SK-MEL-5 (cell line): ENCODE measurements at regions not wholly inside any gene's neighbourhood (a gene's known extent, or its start where the extent isn't known, plus 50 kb on each side); places are given as distances from the start of the nearest gene placed in this dataset.

Experiments
- DNase-seq: peaks from one replicate; pipeline ENCODE4 v3.0.0-alpha.2; 2016; ENCODE audit warnings: low read depth, low spot score
- in situ Hi-C: cut with HindIII; loops from 2 replicates; pipeline ENCODE4 v1.10.0; 2016; ENCODE audit warnings: low sequenced_read_pairs, high pct_unique_total_duplicates, low pct_unique_long_range_greater_than_20kb

DNA sequence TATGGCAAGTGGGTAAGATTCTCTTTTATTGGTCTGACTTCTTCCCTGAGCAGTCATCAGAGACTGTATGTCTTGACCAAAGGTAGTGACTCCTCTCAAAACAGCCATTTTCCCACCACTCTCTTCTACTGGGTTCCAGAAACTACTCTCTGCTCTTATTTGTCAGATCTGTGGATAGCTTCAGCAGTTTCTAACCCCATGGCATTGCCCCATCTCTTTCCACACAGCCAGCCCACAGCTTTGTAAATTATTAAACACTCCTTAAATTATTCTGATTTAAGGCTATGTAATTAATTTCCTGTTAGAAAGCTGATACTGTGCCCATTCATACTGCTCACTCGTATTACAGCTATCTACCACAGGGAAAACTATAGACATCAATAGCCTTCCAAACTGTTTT is 138.4 kb upstream of the CNR1 start:
- DNase-seq: no peak
- in situ Hi-C loops: no loop called here

DNA sequence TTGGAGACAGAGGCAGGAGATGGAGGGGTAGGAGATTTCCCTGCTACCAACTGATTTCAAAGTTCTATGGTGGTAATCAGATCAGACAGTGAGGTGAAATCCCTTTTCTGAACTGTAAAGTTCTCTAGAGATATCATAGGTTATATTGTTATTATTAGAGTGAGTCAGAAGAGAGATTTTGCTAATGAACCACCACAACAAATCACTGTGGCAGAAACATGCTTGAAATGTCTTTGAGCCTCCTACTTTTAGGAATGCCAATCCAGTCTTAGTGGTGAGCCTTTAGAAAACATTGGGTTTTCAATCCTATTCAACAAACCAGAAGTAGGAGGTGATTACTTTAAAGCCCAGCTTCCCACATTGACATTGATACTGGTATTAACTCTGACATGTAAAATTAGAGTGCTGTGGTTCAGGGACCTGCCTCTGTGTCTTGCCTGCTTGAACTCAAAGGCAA is 136.7 kb upstream of the CNR1 start:
- in situ Hi-C loops: no loop called here
- DNase-seq: no peak

DNA sequence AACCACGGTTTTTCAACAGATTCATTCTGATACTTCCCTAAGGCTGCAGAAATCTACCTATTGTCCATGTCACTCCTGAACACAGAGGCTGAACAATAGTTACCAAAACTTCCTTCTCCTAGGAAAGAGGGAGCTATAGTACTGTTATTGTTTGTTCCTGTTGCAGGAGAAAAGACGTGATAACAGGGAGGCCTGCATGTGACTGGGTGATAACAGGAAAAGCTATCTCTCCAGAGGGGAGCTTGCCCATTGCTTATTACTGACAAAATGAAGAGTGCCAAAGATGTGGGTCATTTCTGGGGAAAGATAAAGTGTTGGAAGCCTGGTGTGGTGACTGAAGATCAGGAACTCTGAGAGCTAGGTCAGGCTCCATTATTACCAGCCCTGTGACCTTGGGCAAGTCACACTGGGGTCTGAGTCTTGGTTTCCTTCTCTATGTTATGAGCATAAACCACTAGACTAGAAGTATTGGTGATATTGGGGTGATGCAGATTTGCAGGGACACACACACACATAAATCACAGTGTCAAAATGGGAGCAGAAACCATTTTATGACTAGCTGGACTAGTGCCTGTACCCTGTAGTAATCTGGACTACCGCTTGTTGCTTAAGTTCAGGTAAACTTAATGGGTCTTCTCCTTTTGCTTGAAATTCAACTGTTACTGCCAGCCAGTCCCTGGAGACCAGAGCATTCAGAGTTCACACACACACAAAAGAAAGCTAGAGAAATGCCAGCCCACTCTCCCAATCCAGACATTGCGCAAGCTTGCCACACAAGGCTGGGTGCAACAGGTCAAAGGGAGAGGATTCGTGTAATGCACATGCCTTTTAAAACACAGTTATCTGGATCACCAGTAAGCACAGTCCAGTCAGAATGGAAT is 136.0 kb upstream of the CNR1 start:
- DNase-seq: no peak
- in situ Hi-C loops: no loop called here

DNA sequence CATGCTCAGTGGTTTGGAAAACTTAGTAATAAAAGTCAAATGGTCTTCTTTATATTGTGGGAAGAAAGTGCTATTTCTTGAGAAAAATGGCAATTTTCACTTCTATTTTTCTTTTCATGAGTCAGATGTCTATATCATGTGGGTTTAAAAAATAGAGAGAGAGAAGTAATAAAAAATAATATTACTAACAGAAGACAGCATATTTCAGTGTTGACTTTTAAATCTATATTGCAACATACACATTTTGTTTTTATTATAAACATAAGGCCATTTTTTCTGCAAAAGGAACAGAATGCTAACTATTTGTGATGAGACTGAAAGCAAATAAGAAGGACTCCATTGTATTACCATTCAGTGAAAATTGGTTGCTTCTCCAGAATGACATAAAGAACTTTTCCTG is 135.1 kb upstream of the CNR1 start:
- in situ Hi-C loops: no loop called here
- no peak for DNase-seq

DNA sequence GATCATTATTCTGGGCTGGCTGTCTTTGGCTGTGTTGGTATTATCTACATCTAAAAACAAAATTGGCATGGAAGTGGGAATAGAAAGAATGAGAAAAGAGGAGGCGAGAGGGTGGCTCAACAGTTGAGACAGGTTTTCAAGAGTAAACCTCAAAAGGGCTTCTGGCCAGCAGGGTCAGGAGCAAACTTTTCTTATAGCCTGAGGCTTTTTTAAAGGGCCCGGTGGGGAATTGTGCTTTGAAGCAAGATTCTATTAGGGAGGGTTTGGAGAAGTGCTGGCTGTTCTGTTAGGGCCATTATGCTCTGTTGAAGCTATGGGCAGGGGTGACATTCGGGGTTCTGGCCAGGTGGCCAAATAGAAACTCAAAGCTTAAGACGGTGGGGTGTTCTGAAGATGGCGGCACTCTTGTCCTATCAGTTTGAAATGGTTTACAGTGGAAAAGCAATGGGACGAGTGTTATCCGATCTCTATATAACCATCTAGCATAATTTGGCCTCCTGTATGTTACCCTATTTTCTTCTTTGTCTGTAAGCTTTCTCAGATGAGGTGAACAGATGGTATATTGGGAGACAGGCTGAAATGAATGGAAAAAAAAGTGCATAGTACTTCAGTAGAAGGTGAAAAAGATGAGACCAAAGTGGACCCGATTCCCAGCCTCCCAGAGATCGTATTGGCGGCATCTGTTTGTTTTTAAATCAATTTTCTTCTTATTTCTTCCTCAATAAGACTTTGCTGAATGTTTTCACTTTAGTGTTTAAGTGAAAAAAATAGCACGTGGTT is 132.1 kb upstream of the CNR1 start:
- no peak for DNase-seq
- in situ Hi-C loops: no loop called here

DNA sequence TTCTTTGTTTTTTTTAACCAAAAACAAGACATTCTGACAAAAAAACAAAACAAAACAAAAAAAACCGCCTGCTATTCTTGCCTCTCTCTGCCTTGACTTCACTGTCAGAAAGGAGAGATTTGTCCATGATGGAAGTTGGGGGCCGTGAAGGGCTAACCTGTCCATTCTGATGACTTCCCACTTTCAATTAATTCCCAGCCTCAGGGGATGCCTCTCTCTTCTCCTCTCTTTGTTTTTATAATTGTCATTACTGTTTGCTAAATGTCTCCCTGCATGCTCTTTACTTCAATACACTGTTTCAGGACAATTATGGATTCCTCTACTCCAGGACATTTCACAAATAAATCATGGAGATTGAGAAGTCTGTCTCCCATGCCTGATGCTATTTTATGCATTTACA is 130.5 kb upstream of the CNR1 start:
- in situ Hi-C loops: no loop called here
- DNase-seq: no peak

DNA sequence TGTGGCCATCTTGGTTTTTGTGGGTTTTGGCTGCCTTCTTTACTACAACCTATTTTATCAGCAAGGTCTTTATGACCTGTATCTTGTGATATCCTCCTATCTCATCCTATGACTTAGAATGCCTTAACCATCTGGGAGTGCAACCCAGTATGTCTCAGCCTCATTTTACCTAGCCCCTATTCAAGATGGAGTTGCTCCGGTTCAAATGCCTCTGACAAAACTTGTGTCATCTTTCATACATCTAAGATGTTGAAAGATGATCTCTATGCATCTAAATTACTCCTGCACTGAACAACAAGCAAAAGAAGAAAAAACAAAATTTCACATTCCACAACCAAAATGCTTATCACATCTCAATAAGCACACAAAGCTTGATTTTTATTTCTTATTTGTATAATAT is 129.5 kb upstream of the CNR1 start:
- DNase-seq: no peak
- in situ Hi-C loops: no loop called here

DNA sequence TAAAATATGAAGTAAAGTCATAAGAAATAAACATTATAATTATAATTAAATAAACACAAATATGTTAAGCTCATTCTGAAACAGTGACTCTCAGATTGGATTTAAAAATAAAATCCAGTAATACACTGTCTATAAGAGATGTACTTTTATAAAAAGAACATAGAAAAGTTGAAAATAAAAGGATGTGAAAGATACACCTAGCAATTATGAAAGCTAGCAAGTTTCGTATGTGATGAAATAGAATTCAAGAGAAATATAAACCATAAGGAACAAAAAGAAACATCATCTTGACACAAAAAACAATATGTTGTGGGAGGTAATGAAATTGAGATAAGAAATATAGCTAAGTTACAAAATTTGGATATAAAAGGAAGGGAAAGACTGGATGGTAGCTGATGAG is 128.6 kb upstream of the CNR1 start:
- DNase-seq: no peak
- in situ Hi-C loops: no loop called here

DNA sequence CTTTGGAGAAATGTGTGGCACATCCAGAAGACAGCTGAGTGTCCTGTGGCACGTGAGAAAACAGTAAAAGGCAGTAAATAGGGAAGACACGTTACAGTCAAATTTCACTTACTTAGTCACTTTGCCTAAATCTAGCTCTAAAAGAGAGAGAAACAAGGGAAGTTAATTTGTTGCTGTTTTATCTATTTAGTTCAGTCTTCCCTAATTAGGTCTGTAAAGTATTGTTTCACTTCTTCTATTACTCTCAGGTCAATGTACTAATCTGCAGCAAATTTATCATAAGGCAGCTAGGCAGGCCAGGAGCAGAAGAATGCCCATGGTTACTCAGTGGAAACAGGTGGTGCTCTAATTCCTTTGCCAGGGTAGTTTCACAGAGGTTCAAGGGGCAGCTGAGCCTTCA is 124.3 kb upstream of the CNR1 start:
- DNase-seq: no peak
- in situ Hi-C loops: no loop called here

DNA sequence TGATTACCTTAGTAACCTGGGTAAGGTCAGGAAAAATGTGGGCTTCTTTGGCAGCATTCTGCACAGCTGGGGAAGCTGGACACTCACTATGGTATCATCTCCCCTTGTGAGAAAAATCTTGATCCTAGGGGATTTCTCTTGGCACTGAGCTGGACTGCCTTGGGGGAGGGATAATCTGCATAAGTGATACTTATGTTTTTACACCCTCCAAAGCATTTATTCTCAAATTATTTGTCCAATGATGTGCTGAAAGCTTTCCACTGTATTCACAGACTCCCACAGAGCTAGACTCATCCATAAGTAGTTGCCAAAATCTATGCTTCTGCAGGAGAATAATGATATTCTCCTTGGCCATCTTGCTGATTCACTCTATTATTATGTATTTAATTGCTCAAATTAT is 121.5 kb upstream of the CNR1 start:
- no peak for DNase-seq
- in situ Hi-C loops: no loop called here

DNA sequence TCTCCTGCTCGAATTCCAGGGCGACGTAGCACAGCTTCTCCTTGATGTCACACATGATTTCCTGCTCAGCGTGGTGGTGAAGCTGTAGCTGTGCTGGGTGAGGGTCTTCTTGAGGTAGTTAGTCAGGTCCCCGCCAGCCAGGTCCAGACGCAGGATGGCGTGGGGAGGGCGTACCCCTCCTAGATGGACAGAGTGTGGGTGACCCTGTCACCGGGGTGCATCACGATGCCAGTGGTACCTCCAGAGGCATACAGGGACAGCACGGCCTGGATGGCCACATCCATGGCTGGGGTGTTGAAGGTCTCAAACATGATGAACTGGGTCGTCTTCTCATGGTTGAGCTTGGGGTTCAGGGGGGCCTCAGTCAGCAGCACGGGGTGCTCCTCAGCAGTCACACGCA is 110.2 kb upstream of the CNR1 start:
- DNase-seq: no peak
- in situ Hi-C loops: no loop called here

DNA sequence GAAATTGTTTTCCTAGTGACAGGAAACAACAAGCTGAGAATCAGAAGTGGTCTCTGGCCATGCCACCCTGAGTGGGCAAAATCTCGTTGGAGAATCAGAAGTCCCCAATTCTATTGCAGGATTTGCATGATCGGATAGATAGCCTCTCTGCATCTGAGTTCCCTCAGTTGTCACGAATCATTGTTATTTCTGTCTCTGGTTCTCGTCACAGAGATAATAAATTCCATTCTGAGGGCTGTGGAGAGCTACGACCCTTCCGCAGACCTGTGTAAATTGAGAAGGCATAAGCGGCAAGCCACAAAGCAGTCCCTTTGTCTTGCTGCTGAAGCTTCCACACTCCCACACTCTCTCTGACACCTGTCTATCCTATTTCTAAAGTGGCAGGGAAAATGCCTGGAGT is 102.4 kb upstream of the CNR1 start:
- in situ Hi-C loops: no loop called here
- no peak for DNase-seq

DNA sequence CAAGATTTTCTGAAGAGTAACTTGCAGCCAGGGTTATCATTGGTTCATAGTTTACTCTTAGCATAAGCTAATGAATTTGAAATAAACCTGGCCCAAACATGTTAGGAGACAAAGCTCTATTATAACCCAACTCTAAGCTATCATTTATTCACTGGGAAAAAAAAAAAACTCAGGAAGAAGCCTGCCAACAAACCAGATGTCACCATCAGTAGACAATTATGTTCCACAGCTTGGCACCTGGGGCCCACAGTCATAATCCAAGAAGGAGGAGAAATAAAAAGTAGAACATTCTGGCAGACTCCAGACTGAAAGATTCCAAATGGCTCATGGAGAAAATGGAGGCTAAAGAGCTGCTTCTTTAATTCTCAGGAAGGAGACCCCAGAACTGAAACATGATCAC is 100.0 kb upstream of the CNR1 start:
- in situ Hi-C loops: no loop called here
- DNase-seq: no peak

DNA sequence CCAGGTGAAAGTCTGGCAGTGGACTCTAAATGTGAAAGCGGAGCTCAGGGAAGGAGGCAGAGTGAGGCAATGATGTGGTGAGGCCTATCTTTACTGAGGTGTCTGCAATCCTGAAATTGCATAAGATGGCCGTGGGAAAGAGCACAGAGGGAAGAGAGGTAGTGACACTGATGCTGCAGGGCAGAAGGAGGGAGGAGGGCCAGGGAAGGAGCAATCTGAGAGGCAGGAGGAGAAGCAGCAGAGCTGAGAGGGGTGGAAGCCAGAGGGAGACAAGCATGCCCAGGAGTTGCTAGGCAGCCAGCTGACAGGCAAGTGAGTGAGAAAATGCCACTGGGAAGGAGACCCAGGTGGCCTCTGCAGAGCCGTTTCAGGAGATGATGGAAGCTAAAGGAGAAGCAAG is 97.4 kb upstream of the CNR1 start:
- no peak for DNase-seq
- in situ Hi-C loops: no loop called here

DNA sequence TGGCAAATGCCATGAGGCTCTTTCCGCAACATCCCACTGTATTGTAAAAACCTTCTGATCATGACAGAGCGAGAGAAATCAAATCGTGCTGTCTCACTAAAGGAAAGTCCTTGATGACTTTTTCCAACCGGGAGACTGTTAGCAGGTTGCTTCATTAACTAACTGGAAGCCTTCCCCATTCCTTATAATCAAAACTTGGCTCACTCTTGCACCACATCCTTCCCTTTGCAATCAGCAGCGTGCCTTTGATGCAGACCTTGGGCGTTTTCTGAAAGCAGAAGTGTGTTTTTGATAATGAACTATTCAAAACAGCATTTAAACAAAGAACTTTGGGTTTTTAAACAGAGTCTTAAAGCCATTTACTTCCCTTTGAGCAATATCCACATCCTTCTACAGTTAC is 96.2 kb upstream of the CNR1 start:
- DNase-seq: no peak
- in situ Hi-C loops: no loop called here

DNA sequence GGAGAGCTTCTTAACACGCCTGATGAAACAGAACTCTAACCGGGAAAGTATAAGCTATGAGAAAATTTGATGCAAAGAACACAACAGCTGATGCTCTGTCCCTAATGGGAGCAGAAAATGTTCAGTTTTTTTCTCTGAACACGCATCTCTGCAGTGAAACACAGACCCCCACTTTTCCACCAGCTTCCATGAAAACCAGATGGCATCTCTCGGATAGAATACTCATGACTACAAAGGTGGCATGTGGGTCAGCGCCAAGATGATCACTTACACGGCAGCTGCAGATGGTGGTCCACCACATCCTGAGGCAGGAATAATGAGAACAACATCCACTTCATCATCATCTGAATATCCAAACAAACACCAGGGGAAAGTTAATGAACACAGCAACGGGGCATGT is 85.2 kb upstream of the CNR1 start:
- in situ Hi-C loops: no loop called here

DNA sequence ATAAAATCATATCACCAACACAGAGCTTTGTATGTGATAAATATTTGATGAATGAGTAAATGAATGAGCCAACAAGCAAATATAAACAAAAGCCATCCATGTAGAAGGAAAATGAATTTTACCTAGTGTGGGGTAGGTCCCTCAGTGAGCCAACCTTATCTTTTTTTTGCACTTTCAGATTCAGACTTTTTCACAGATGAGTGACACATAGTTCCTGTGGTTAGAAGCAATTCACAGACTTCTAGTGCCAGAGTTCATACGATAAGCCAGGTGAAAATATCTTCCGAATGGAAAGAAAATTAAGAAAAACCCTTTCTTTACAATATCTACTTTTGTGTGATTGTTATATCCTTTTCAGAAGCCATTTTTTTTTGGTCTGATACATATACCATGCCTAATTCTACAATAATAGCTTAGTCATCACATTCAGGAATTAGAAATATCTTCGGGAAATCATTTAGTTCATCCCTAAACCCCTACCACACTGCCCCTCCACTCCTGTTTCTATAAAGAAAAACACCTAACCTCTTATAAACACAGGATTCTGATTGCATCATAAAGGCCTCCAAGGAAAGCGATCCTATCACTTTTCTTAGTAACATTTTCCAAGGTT is 82.7 kb upstream of the CNR1 start:
- in situ Hi-C loops: no loop called here
- DNase-seq: no peak

More for the DNA sequence above, 85.2 kb upstream of the CNR1 start:
- DNase-seq: no peak

DNA sequence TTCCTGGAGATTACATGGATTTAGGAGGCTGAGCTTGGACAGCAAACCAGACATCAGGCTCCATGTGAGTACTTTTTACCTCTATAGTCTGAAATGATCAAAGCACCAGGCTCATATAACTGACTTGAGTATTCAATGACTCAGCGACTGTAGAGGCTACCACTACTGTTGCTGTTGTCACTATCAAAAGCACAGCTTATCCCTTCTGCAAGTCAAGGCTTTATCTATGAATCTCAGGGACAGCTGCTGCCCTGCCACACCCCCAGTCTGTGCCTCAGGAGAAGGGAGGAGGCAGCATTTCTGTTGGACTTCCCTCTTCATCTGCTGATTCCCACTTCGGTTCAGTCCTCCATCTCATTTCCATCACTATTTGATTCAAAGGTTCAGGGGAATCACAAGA is 80.5 kb upstream of the CNR1 start:
- DNase-seq: no peak
- in situ Hi-C loops: no loop called here

DNA sequence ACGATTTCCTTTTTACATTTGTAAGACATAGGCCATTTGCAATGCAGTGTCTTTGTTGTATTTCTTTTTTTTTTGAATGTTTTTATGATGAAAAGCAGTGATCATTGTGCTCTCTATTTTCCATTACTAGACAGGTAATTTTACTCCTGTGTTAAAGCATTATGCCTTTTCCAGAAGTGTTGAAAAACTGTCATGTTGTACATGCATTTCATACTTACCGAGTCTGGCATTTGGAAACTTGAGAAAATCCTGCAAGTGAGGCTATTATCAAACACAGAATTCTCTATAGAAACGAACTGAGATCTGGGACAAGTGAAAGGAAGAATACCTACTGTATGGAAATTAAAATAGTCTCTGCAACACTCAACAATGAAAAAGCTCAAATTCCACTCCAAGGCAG is 78.6 kb upstream of the CNR1 start:
- in situ Hi-C loops: no loop called here

More for the DNA sequence above, 78.6 kb upstream of the CNR1 start:
- no peak for DNase-seq
